ENCODE measurements at regions not wholly inside any gene's neighbourhood (a gene's known extent, or its start where the extent isn't known, plus 50 kb on each side); places are given as distances from the start of the nearest gene placed in this dataset.

DNA sequence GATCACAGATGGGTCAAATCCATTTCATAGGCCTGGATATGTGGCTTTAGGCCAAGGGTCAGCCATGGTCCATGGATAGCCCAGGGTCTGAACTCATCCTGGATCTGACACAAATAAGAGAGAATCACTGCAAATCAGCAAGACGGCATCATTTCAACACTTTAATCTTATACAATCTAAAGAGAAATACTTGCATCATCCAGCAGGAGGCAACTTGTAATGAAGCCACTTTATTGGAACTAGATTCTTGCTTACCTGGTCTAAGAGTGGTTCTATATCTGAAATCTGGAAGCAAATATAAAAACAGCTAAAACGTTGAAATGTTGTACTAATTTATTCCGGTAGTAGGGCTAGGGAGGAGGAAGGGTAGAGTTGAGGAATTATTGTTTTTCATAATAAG, 870.1 kb downstream of the JRKL start:
- TF ChIP-seq, protein P1, sequence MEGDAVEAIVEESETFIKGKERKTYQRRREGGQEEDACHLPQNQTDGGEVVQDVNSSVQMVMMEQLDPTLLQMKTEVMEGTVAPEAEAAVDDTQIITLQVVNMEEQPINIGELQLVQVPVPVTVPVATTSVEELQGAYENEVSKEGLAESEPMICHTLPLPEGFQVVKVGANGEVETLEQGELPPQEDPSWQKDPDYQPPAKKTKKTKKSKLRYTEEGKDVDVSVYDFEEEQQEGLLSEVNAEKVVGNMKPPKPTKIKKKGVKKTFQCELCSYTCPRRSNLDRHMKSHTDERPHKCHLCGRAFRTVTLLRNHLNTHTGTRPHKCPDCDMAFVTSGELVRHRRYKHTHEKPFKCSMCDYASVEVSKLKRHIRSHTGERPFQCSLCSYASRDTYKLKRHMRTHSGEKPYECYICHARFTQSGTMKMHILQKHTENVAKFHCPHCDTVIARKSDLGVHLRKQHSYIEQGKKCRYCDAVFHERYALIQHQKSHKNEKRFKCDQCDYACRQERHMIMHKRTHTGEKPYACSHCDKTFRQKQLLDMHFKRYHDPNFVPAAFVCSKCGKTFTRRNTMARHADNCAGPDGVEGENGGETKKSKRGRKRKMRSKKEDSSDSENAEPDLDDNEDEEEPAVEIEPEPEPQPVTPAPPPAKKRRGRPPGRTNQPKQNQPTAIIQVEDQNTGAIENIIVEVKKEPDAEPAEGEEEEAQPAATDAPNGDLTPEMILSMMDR (IDR thresholded peaks at IDR 0.05), result no peak
- TF ChIP-seq POLR2A (IDR thresholded peaks at IDR 0.05) (no peak), POLR2AphosphoS5 (IDR thresholded peaks at IDR 0.05) (no peak), EP300 (IDR thresholded peaks at IDR 0.05) (no peak)

All from sigmoid colon (tissue), 4 donors.